ENCODE measurements at regions not wholly inside any gene's neighbourhood (a gene's known extent, or its start where the extent isn't known, plus 50 kb on each side); places are given as distances from the start of the nearest gene placed in this dataset.

GRCh38 chr9:87386490-87387025 lies 111.1 kb upstream of the DAPK1 start:
- no peak for TF ChIP-seq POLR2A (IDR thresholded peaks at IDR 0.05)
- TF ChIP-seq, protein P1, sequence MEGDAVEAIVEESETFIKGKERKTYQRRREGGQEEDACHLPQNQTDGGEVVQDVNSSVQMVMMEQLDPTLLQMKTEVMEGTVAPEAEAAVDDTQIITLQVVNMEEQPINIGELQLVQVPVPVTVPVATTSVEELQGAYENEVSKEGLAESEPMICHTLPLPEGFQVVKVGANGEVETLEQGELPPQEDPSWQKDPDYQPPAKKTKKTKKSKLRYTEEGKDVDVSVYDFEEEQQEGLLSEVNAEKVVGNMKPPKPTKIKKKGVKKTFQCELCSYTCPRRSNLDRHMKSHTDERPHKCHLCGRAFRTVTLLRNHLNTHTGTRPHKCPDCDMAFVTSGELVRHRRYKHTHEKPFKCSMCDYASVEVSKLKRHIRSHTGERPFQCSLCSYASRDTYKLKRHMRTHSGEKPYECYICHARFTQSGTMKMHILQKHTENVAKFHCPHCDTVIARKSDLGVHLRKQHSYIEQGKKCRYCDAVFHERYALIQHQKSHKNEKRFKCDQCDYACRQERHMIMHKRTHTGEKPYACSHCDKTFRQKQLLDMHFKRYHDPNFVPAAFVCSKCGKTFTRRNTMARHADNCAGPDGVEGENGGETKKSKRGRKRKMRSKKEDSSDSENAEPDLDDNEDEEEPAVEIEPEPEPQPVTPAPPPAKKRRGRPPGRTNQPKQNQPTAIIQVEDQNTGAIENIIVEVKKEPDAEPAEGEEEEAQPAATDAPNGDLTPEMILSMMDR (IDR thresholded peaks at IDR 0.05), result no peak
